ENCODE measurements at regions not wholly inside any gene's neighbourhood (a gene's known extent, or its start where the extent isn't known, plus 50 kb on each side); places are given as distances from the start of the nearest gene placed in this dataset.

DNA sequence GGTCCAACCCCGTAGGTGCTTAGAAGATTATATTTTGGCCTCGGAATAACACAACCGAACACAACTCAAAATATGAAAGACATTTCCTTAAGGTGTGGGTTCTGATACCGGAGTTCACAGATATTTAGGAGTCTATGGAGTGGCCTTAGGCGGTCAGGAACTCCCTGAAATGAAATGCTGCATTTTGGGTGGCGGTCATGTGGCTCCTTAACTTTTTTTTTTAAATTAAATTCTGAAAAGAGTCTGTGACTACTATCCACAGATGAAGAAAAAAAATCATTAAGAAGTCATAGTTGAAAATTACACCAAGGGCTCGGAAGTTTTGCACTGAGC, 290.9 kb upstream of the NFE2L3 start:
- Histone ChIP-seq H3K27ac (replicated peaks) (peak overlapping the region; percentile 80), H3K27me3 (ENCODE audit: insufficient read depth, poor library complexity, severe bottlenecking) (no peaks in the 10 kb centered on the region), H3K4me3 (replicated peaks; ENCODE audit: insufficient read depth, low read length) (peak overlapping the region; percentile 44)
- no peak for TF ChIP-seq POLR2AphosphoS5 (IDR thresholded peaks at IDR 0.05; ENCODE audit: low read depth)
- TF ChIP-seq, protein P1, sequence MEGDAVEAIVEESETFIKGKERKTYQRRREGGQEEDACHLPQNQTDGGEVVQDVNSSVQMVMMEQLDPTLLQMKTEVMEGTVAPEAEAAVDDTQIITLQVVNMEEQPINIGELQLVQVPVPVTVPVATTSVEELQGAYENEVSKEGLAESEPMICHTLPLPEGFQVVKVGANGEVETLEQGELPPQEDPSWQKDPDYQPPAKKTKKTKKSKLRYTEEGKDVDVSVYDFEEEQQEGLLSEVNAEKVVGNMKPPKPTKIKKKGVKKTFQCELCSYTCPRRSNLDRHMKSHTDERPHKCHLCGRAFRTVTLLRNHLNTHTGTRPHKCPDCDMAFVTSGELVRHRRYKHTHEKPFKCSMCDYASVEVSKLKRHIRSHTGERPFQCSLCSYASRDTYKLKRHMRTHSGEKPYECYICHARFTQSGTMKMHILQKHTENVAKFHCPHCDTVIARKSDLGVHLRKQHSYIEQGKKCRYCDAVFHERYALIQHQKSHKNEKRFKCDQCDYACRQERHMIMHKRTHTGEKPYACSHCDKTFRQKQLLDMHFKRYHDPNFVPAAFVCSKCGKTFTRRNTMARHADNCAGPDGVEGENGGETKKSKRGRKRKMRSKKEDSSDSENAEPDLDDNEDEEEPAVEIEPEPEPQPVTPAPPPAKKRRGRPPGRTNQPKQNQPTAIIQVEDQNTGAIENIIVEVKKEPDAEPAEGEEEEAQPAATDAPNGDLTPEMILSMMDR (IDR thresholded peaks at IDR 0.05; ENCODE audit: insufficient read depth, low read length), result no peak
- no peak for TF ChIP-seq SPI1 (IDR thresholded peaks at IDR 0.05; ENCODE audit: borderline replicate concordance, low read depth)
- TF ChIP-seq, protein P2, sequence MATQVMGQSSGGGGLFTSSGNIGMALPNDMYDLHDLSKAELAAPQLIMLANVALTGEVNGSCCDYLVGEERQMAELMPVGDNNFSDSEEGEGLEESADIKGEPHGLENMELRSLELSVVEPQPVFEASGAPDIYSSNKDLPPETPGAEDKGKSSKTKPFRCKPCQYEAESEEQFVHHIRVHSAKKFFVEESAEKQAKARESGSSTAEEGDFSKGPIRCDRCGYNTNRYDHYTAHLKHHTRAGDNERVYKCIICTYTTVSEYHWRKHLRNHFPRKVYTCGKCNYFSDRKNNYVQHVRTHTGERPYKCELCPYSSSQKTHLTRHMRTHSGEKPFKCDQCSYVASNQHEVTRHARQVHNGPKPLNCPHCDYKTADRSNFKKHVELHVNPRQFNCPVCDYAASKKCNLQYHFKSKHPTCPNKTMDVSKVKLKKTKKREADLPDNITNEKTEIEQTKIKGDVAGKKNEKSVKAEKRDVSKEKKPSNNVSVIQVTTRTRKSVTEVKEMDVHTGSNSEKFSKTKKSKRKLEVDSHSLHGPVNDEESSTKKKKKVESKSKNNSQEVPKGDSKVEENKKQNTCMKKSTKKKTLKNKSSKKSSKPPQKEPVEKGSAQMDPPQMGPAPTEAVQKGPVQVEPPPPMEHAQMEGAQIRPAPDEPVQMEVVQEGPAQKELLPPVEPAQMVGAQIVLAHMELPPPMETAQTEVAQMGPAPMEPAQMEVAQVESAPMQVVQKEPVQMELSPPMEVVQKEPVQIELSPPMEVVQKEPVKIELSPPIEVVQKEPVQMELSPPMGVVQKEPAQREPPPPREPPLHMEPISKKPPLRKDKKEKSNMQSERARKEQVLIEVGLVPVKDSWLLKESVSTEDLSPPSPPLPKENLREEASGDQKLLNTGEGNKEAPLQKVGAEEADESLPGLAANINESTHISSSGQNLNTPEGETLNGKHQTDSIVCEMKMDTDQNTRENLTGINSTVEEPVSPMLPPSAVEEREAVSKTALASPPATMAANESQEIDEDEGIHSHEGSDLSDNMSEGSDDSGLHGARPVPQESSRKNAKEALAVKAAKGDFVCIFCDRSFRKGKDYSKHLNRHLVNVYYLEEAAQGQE (IDR thresholded peaks at IDR 0.05; ENCODE audit: insufficient replicate concordance, low read depth), result no peak
- no peak for TF ChIP-seq GABPA (IDR thresholded peaks at IDR 0.05; ENCODE audit: low read depth)
- no peak for DNase-seq (ENCODE audit: low read depth in 1 of 2, low spot score in 1 of 2)

DNA sequence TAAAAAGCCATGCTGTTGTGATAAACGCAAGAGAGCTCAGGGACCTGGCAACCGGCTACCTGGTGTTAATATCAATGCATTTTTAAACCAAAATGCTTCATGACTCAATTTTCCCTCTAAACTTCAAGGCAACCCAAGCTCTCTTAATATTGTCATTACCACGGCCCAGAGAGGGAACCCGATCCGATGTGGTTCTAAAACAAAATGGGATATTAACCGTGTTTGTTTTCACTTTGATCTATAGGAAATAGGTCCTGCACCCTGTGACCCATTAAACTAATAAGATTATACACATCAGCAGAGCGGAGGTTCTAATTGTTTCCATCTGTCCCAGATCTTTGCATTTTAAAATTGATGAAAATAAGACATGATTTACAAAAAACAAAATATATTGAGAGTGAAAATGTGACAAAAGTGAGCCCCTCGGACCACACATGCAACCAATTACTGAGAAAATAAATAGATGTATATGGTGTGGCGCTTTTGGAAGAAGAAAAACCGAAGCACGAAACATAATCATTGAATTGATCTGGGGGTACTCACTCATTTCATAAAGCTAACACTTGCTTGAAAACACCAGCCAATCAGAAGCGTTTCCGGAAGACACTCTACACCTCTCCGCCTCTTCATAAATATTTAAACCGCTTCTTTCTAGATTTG, 290.3 kb upstream of the NFE2L3 start:
- TF ChIP-seq POLR2AphosphoS5 (IDR thresholded peaks at IDR 0.05; ENCODE audit: low read depth) (no peak; the same call in 1 of the 2 replicates), SPI1 (IDR thresholded peaks at IDR 0.05; ENCODE audit: borderline replicate concordance, low read depth) (no peak), GABPA (IDR thresholded peaks at IDR 0.05; ENCODE audit: low read depth) (no peak)
- TF ChIP-seq, protein P2 (IDR thresholded peaks at IDR 0.05; ENCODE audit: insufficient replicate concordance, low read depth), result no peak
- TF ChIP-seq, protein P1 (IDR thresholded peaks at IDR 0.05; ENCODE audit: insufficient read depth, low read length), result no peak
- DNase-seq (ENCODE audit: low read depth in 1 of 2, low spot score in 1 of 2), result no peak
- Histone ChIP-seq H3K27ac (replicated peaks) (peak overlapping the region; percentile 80), H3K27me3 (ENCODE audit: insufficient read depth, poor library complexity, severe bottlenecking) (no peaks in the 10 kb centered on the region), H3K4me3 (replicated peaks; ENCODE audit: insufficient read depth, low read length) (peak overlapping the region; percentile 44)

DNA sequence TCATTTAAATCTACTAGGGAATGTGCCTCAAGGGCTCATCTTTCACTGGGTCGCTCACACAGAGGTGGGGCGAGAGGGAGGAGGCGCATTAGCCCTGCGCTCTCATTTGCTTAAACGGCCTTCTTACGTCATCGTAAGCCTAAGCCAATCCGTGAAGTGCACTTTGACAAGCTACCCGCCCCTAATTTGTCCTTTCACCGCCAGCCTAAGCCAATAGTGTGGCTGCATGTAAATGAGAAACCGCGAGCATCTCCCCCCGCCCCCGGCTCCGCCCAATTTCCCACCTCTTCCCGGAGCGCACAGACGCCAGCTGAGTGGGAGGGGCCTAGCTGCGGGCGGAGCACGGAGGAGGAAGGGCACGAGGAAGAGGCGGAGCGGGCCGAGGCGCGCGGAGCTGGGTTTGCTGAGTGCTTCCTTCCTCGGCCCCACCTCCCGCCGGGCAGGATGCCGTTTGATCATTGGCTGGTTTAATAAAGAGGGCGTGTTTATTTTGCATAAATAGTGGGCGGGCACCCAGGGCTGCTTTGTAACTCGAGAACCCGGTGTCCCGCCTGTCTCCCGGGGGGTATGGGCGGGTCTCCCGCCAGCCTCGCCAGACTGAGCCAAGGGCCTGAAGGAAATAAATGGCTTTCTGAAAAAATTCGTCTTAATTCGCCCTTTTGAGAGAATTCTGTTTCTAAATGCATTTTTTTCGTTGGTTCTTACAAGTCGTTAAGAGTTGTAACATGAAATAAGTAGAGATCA, 289.6 kb upstream of the NFE2L3 start:
- Histone ChIP-seq H3K4me3 (replicated peaks; ENCODE audit: insufficient read depth, low read length) (peak overlapping the region; percentile 26), H3K27ac (replicated peaks) (peak overlapping the region; percentile 80), H3K27me3 (ENCODE audit: insufficient read depth, poor library complexity, severe bottlenecking) (no peaks in the 10 kb centered on the region)
- TF ChIP-seq GABPA (IDR thresholded peaks at IDR 0.05; ENCODE audit: low read depth) (0 out of 2 replicates have a peak, but pooled peaks have one; percentile 9), POLR2AphosphoS5 (IDR thresholded peaks at IDR 0.05; ENCODE audit: low read depth) (no peak; the same call in 1 of the 2 replicates), SPI1 (IDR thresholded peaks at IDR 0.05; ENCODE audit: borderline replicate concordance, low read depth) (peak; percentile 19; the same call in 1 of the 2 replicates)
- TF ChIP-seq, protein P1 (IDR thresholded peaks at IDR 0.05; ENCODE audit: insufficient read depth, low read length), result no peak
- TF ChIP-seq, protein P2 (IDR thresholded peaks at IDR 0.05; ENCODE audit: insufficient replicate concordance, low read depth), result no peak
- DNase-seq (ENCODE audit: low read depth in 1 of 2, low spot score in 1 of 2), result peak; percentile 99 to 100

Measured in HL-60 (cell line).